Liver (tissue), 3 donors: ENCODE measurements at regions not wholly inside any gene's neighbourhood (a gene's known extent, or its start where the extent isn't known, plus 50 kb on each side); places are given as distances from the start of the nearest gene placed in this dataset.

Experiments
- EGR1 ChIP-seq, 2 donors: IDR thresholded peaks; 2 replicates each; pipeline ENCODE4 v1.6.1; 2016 to 2018; ENCODE audit warnings: antibody characterized with exemption in 2 of 2, low read depth in 2 of 2
- GABPA ChIP-seq, 2 donors: IDR thresholded peaks in 1 of 2; conservative IDR thresholded peaks in 1 of 2; 2 replicates each; pipeline ENCODE4 v1.6.1; 2016; ENCODE audit warnings: antibody characterized with exemption in 2 of 2, mild to moderate bottlenecking in 1 of 2, moderate library complexity in 1 of 2
- HNF4A ChIP-seq, 2 donors: conservative IDR thresholded peaks; 2 replicates each; pipeline ENCODE4 v1.6.1; 2016; ENCODE audit warnings: antibody characterized with exemption in 2 of 2, mild to moderate bottlenecking in 2 of 2
- JUND ChIP-seq, 2 donors: IDR thresholded peaks; 2 replicates each; pipeline ENCODE4 v1.6.1; 2016; ENCODE audit warnings: antibody characterized with exemption in 2 of 2
- RAD21 ChIP-seq, 2 donors: IDR thresholded peaks; 2 replicates each; pipeline ENCODE4 v1.6.1; 2016; ENCODE audit warnings: antibody characterized with exemption in 2 of 2, mild to moderate bottlenecking in 2 of 2
- SP1 ChIP-seq: IDR thresholded peaks from 2 replicates; pipeline ENCODE4 v1.6.1; 2018; ENCODE audit warnings: antibody characterized with exemption, mild to moderate bottlenecking
- TAF1 ChIP-seq: conservative IDR thresholded peaks from 2 replicates; pipeline ENCODE4 v1.6.1; 2016; ENCODE audit warnings: antibody characterized with exemption, mild to moderate bottlenecking
- YY1 ChIP-seq: IDR thresholded peaks from 2 replicates; pipeline ENCODE4 v1.6.1; 2016; ENCODE audit warnings: antibody characterized with exemption, mild to moderate bottlenecking
- TF ChIP-seq, protein P1 (sequence below): IDR thresholded peaks from 2 replicates; pipeline ENCODE4 v1.6.1; 2016; ENCODE audit warnings: antibody characterized with exemption, mild to moderate bottlenecking
- TF ChIP-seq, protein P2 (sequence below): fragments of 150-350 bp; IDR thresholded peaks from 2 replicates; pipeline ENCODE4 v1.5.1; 2017; ENCODE audit warnings: improper control_type of control experiment, low read depth, low read length; ENCODE audit not compliant: missing input control
- TF ChIP-seq, protein P3 (sequence below): IDR thresholded peaks from 2 replicates; pipeline ENCODE4 v1.6.1; 2016; ENCODE audit warnings: antibody characterized with exemption
- TF ChIP-seq, protein P4 (sequence below): IDR thresholded peaks from 2 replicates; pipeline ENCODE4 v1.6.1; 2016; ENCODE audit warnings: antibody characterized with exemption
- TF ChIP-seq, protein P5 (sequence below): IDR thresholded peaks from 2 replicates; pipeline ENCODE4 v1.6.1; 2016; ENCODE audit warnings: antibody characterized with exemption
- donor health status: healthy.
- donor health status: healthy.

DNA sequence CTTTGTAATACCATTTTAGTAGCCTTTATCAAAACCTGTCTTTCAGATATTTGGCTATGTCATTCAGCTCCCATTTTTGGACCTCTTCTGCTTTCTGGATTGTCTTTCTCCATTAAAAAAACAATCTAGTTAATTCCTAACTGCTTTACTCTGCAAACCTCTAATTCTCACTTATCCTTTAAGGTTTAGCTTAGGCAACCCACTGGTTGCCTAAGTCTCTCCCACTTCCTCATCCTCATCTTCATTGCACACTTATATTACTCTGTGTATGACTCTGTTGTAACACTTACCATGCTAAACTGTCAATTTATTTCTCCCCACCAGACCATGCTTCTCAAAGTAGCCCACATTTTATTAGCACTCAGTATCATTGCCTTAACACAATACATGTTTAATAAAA, 205.0 kb upstream of the DMRTA1 start:
- TF ChIP-seq, protein P1, sequence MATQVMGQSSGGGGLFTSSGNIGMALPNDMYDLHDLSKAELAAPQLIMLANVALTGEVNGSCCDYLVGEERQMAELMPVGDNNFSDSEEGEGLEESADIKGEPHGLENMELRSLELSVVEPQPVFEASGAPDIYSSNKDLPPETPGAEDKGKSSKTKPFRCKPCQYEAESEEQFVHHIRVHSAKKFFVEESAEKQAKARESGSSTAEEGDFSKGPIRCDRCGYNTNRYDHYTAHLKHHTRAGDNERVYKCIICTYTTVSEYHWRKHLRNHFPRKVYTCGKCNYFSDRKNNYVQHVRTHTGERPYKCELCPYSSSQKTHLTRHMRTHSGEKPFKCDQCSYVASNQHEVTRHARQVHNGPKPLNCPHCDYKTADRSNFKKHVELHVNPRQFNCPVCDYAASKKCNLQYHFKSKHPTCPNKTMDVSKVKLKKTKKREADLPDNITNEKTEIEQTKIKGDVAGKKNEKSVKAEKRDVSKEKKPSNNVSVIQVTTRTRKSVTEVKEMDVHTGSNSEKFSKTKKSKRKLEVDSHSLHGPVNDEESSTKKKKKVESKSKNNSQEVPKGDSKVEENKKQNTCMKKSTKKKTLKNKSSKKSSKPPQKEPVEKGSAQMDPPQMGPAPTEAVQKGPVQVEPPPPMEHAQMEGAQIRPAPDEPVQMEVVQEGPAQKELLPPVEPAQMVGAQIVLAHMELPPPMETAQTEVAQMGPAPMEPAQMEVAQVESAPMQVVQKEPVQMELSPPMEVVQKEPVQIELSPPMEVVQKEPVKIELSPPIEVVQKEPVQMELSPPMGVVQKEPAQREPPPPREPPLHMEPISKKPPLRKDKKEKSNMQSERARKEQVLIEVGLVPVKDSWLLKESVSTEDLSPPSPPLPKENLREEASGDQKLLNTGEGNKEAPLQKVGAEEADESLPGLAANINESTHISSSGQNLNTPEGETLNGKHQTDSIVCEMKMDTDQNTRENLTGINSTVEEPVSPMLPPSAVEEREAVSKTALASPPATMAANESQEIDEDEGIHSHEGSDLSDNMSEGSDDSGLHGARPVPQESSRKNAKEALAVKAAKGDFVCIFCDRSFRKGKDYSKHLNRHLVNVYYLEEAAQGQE, result no peak
- TF ChIP-seq, protein P2, sequence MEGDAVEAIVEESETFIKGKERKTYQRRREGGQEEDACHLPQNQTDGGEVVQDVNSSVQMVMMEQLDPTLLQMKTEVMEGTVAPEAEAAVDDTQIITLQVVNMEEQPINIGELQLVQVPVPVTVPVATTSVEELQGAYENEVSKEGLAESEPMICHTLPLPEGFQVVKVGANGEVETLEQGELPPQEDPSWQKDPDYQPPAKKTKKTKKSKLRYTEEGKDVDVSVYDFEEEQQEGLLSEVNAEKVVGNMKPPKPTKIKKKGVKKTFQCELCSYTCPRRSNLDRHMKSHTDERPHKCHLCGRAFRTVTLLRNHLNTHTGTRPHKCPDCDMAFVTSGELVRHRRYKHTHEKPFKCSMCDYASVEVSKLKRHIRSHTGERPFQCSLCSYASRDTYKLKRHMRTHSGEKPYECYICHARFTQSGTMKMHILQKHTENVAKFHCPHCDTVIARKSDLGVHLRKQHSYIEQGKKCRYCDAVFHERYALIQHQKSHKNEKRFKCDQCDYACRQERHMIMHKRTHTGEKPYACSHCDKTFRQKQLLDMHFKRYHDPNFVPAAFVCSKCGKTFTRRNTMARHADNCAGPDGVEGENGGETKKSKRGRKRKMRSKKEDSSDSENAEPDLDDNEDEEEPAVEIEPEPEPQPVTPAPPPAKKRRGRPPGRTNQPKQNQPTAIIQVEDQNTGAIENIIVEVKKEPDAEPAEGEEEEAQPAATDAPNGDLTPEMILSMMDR, result no peak
- TF ChIP-seq YY1, result no peak
- no peak for TF ChIP-seq TAF1
- TF ChIP-seq, protein P3, sequence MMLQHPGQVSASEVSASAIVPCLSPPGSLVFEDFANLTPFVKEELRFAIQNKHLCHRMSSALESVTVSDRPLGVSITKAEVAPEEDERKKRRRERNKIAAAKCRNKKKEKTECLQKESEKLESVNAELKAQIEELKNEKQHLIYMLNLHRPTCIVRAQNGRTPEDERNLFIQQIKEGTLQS, result no peak
- TF ChIP-seq JUND (IDR thresholded peaks at IDR 0.05), result no peak
- no peak for TF ChIP-seq RAD21 (IDR thresholded peaks at IDR 0.05)
- TF ChIP-seq, protein P4, sequence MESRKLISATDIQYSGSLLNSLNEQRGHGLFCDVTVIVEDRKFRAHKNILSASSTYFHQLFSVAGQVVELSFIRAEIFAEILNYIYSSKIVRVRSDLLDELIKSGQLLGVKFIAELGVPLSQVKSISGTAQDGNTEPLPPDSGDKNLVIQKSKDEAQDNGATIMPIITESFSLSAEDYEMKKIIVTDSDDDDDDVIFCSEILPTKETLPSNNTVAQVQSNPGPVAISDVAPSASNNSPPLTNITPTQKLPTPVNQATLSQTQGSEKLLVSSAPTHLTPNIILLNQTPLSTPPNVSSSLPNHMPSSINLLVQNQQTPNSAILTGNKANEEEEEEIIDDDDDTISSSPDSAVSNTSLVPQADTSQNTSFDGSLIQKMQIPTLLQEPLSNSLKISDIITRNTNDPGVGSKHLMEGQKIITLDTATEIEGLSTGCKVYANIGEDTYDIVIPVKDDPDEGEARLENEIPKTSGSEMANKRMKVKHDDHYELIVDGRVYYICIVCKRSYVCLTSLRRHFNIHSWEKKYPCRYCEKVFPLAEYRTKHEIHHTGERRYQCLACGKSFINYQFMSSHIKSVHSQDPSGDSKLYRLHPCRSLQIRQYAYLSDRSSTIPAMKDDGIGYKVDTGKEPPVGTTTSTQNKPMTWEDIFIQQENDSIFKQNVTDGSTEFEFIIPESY, result no peak
- no peak for TF ChIP-seq GABPA (IDR thresholded peaks at IDR 0.05 in 1 of 2, conservative IDR thresholded peaks at IDR 0.05 in 1 of 2)
- TF ChIP-seq EGR1 (IDR thresholded peaks at IDR 0.05; ENCODE audit: low read depth in 2 of 2), result no peak
- TF ChIP-seq SP1, result no peak
- TF ChIP-seq HNF4A (conservative IDR thresholded peaks at IDR 0.05), result no peak
- TF ChIP-seq, protein P5, sequence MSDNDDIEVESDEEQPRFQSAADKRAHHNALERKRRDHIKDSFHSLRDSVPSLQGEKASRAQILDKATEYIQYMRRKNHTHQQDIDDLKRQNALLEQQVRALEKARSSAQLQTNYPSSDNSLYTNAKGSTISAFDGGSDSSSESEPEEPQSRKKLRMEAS, result no peak
